DND-41 (cell line): ENCODE measurements at regions not wholly inside any gene's neighbourhood (a gene's known extent, or its start where the extent isn't known, plus 50 kb on each side); places are given as distances from the start of the nearest gene placed in this dataset.

ENCODE experiments used
- CTCF ChIP-seq: IDR thresholded peaks from 2 replicates; pipeline ENCODE4 v1.5.1; 2012; ENCODE audit warnings: borderline replicate concordance, low read length, moderate library complexity, mild to moderate bottlenecking; ENCODE audit not compliant: poor library complexity, severe bottlenecking; ENCODE audit errors: extremely low read depth
- EZH2 ChIP-seq: IDR thresholded peaks from 3 replicates; pipeline ENCODE4 v1.6.1; 2012; ENCODE audit warnings: borderline replicate concordance, low read depth, mild to moderate bottlenecking, moderate library complexity, low read length, inconsistent platforms; ENCODE audit not compliant: severe bottlenecking

- TF ChIP-seq CTCF: no peak
- TF ChIP-seq EZH2: no peak
These were observed 194.0 kb downstream of the TRIM27 start for GRCh38 chr6:28729501-28730402.
